GM12872 (cell line): ENCODE measurements at regions not wholly inside any gene's neighbourhood (a gene's known extent, or its start where the extent isn't known, plus 50 kb on each side); places are given as distances from the start of the nearest gene placed in this dataset.

Source experiments
- TF ChIP-seq, protein P1 (sequence below): IDR thresholded peaks from 3 replicates; pipeline ENCODE4 v1.5.1; 2011; ENCODE audit warnings: low read depth, mild to moderate bottlenecking, low read length, moderate library complexity; ENCODE audit not compliant: insufficient read depth

- TF ChIP-seq, protein P1, sequence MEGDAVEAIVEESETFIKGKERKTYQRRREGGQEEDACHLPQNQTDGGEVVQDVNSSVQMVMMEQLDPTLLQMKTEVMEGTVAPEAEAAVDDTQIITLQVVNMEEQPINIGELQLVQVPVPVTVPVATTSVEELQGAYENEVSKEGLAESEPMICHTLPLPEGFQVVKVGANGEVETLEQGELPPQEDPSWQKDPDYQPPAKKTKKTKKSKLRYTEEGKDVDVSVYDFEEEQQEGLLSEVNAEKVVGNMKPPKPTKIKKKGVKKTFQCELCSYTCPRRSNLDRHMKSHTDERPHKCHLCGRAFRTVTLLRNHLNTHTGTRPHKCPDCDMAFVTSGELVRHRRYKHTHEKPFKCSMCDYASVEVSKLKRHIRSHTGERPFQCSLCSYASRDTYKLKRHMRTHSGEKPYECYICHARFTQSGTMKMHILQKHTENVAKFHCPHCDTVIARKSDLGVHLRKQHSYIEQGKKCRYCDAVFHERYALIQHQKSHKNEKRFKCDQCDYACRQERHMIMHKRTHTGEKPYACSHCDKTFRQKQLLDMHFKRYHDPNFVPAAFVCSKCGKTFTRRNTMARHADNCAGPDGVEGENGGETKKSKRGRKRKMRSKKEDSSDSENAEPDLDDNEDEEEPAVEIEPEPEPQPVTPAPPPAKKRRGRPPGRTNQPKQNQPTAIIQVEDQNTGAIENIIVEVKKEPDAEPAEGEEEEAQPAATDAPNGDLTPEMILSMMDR = no peak
Measured at GRCh38 chr13:58773280-58773859, 1141.8 kb downstream of the PCDH17 start.

- TF ChIP-seq, protein P1 = no peak
Measured at GRCh38 chr13:58782736-58783135, 1151.2 kb downstream of the PCDH17 start.

DNA sequence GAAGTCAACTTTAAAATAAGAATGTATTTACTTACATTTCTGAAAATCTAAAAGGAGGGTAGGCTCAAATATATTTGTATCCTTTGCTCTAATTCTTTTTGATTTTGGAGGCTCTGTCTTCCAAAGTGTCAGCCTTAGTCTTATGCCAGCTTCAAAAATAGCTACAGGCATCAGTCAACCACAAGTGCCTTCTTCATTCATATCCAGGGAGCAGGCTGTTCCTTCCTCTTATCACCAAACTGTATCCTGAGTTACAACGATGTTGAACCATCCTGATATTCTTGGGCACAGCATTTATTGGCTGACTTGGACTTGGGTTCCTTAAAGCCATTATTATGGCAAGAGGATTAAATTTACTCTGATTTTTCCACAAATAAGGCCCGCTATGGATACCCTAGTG is 1161.3 kb downstream of the PCDH17 start:
- TF ChIP-seq, protein P1 = no peak

- TF ChIP-seq, protein P1 = no peak
Measured at GRCh38 chr13:58795715-58796114, 1164.2 kb downstream of the PCDH17 start.

DNA sequence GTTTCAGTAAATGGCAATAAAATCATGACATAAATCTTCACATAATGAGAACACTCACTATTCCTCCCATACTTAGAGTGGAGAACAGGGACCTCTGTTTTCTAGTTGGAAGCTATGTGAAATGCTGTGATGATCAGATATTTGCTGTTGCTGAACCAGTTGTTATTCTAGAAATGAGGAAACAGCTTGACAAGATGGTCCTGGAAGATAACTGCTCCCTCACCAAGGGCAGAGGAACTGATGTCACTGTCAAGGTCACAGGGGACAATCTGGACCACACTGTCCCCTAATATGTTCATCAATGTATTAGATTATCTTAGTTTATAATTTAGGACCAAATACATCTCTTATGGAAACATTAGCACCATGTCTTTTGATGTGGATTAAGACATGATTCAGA is 1173.3 kb downstream of the PCDH17 start:
- TF ChIP-seq, protein P1 = no peak

DNA sequence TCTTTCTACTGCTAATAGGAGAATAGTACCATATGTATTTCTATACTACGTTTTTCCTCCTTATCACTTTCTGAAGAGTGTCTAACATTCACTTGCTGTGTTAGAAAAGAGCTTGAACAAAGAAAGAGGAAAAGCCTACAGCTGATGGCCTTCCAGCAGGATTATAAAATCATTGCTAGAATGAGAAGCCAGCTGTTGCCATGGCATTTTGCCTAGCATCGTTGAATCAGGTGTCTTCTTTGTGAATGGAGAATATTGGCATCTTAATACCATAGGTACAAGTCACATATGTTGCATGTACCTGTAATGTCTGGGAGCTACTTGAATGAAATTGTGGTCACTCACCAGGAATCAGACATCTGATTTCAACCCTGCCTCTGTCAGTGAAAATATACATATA is 1174.9 kb downstream of the PCDH17 start:
- TF ChIP-seq, protein P1 = no peak

GRCh38 chr13:58823701-58824100 is 1192.2 kb downstream of the PCDH17 start:
- TF ChIP-seq, protein P1 = no peak
